Ishikawa (cell line): ENCODE measurements at regions not wholly inside any gene's neighbourhood (a gene's known extent, or its start where the extent isn't known, plus 50 kb on each side); places are given as distances from the start of the nearest gene placed in this dataset.

Source experiments
- CEBPB ChIP-seq: IDR thresholded peaks from 2 replicates; pipeline ENCODE4 v1.6.1; 2012
- CREB1 ChIP-seq: IDR thresholded peaks from 2 replicates; pipeline ENCODE4 v1.6.1; 2012; ENCODE audit warnings: low read depth
- EGR1 ChIP-seq: IDR thresholded peaks from 2 replicates; pipeline ENCODE4 v1.6.1; 2012
- EP300 ChIP-seq: IDR thresholded peaks from 2 replicates; pipeline ENCODE4 v1.6.1; 2012; ENCODE audit warnings: borderline replicate concordance
- FOXM1 ChIP-seq: IDR thresholded peaks from 2 replicates; pipeline ENCODE4 v1.6.1; 2012; ENCODE audit warnings: low read depth, borderline replicate concordance
- NFIC ChIP-seq: IDR thresholded peaks from 2 replicates; pipeline ENCODE4 v1.6.1; 2012
- RAD21 ChIP-seq: IDR thresholded peaks from 2 replicates; pipeline ENCODE4 v1.6.1; 2012; ENCODE audit warnings: low read depth
- TAF1 ChIP-seq: IDR thresholded peaks from 2 replicates; pipeline ENCODE4 v1.6.1; 2012; ENCODE audit warnings: low read depth, mild to moderate bottlenecking
- TCF12 ChIP-seq: IDR thresholded peaks from 2 replicates; pipeline ENCODE4 v1.6.1; 2012; ENCODE audit warnings: low read depth
- TEAD4 ChIP-seq: IDR thresholded peaks from 2 replicates; pipeline ENCODE4 v1.6.1; 2012
- YY1 ChIP-seq: IDR thresholded peaks from 2 replicates; pipeline ENCODE4 v1.6.1; 2012; ENCODE audit warnings: low read depth
- ZBTB7A ChIP-seq: IDR thresholded peaks from 2 replicates; pipeline ENCODE4 v1.6.1; 2012; ENCODE audit warnings: low read depth
- TF ChIP-seq, protein P1 (sequence below): IDR thresholded peaks from 2 replicates; pipeline ENCODE4 v1.6.1; 2012
- TF ChIP-seq, protein P2 (sequence below): IDR thresholded peaks from 2 replicates; pipeline ENCODE4 v1.6.1; 2012; ENCODE audit warnings: low read depth, mild to moderate bottlenecking
- TF ChIP-seq, protein P3 (sequence below): IDR thresholded peaks from 2 replicates; pipeline ENCODE4 v1.6.1; 2012

DNA sequence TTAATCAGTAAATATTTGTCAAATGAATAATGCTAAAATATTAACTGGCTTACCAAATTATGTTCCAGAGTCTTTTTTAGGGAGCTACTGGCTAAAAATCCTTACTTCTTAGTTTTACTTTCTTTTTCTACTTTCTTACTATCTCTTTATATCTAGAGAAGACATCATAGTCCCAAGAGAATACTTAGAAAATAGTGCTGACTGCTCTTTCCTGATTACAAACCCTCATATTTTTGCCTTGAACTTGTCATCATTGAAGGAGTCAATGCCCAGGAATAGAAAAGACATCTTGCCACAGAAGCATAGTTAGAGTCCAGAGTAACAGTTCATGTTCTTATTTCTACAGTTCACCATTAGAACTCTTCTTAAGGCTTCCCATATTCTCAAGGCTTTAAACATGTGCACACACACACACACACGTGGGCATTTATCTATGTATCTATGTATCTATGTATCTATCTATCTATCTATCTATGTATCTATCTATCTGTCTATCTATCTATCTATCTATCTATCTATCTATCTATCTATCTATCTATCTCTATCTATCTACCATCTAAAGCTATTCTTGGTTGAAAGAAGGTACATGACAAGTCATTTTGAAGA, 654.3 kb downstream of the ANXA1 start:
- TF ChIP-seq FOXM1: no peak
- TF ChIP-seq, protein P1, sequence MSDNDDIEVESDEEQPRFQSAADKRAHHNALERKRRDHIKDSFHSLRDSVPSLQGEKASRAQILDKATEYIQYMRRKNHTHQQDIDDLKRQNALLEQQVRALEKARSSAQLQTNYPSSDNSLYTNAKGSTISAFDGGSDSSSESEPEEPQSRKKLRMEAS: no peak
- TF ChIP-seq, protein P2, sequence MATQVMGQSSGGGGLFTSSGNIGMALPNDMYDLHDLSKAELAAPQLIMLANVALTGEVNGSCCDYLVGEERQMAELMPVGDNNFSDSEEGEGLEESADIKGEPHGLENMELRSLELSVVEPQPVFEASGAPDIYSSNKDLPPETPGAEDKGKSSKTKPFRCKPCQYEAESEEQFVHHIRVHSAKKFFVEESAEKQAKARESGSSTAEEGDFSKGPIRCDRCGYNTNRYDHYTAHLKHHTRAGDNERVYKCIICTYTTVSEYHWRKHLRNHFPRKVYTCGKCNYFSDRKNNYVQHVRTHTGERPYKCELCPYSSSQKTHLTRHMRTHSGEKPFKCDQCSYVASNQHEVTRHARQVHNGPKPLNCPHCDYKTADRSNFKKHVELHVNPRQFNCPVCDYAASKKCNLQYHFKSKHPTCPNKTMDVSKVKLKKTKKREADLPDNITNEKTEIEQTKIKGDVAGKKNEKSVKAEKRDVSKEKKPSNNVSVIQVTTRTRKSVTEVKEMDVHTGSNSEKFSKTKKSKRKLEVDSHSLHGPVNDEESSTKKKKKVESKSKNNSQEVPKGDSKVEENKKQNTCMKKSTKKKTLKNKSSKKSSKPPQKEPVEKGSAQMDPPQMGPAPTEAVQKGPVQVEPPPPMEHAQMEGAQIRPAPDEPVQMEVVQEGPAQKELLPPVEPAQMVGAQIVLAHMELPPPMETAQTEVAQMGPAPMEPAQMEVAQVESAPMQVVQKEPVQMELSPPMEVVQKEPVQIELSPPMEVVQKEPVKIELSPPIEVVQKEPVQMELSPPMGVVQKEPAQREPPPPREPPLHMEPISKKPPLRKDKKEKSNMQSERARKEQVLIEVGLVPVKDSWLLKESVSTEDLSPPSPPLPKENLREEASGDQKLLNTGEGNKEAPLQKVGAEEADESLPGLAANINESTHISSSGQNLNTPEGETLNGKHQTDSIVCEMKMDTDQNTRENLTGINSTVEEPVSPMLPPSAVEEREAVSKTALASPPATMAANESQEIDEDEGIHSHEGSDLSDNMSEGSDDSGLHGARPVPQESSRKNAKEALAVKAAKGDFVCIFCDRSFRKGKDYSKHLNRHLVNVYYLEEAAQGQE: no peak
- TF ChIP-seq NFIC: no peak
- TF ChIP-seq CREB1: no peak
- TF ChIP-seq EGR1: no peak
- TF ChIP-seq TEAD4: no peak
- TF ChIP-seq RAD21: no peak
- no peak for TF ChIP-seq TAF1
- no peak for TF ChIP-seq TCF12
- TF ChIP-seq, protein P3, sequence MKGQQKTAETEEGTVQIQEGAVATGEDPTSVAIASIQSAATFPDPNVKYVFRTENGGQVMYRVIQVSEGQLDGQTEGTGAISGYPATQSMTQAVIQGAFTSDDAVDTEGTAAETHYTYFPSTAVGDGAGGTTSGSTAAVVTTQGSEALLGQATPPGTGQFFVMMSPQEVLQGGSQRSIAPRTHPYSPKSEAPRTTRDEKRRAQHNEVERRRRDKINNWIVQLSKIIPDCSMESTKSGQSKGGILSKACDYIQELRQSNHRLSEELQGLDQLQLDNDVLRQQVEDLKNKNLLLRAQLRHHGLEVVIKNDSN: no peak
- TF ChIP-seq YY1: no peak
- TF ChIP-seq EP300: no peak
- no peak for TF ChIP-seq CEBPB
- TF ChIP-seq ZBTB7A: no peak

DNA sequence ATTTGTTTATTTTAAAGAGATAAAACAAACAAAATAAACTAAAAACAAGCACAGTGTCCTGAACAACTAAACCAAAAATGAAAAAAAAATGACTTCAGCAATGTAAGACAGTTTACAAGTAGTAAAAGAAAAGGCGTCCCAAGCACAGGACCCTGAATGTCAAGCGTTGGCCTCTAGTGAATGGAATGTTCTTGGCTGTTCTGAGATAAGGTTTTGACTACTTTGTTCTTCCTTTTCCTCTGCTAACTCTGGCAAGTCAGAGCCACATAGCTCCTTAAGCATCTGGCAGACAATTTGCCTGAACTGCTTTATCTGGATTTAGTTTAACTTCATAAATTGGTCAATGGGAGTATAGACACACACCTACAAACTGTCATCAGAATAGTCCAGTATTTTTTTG, 655.2 kb downstream of the ANXA1 start:
- TF ChIP-seq TCF12 (no peak), YY1 (no peak), EP300 (no peak), EGR1 (no peak), FOXM1 (no peak), CEBPB (no peak), CREB1 (no peak), TAF1 (no peak), ZBTB7A (no peak), RAD21 (no peak), NFIC (no peak), TEAD4 (no peak)
- TF ChIP-seq, protein P2: no peak
- TF ChIP-seq, protein P1: no peak
- TF ChIP-seq, protein P3: no peak

DNA sequence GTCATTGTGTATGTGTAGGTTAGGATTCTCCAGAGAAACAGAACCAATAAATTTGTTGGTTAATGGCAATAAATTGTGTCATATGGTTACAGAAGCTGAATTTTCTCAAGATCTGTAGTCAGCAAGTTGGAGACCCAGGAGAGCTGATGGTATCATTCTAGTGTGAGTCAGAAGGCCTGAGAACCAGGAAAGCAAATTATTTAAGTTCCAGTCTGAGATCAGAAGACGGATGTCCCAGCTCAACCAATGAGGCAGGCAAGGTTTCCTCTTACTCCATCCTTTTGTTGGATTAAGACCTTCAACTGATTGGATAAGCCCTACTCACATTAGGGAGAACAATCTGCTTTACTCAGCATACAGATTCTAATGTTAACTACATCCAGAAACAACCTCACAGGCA, 656.3 kb downstream of the ANXA1 start:
- TF ChIP-seq, protein P2: no peak
- TF ChIP-seq NFIC: no peak
- TF ChIP-seq CEBPB: no peak
- no peak for TF ChIP-seq YY1
- TF ChIP-seq TCF12: no peak

DNA sequence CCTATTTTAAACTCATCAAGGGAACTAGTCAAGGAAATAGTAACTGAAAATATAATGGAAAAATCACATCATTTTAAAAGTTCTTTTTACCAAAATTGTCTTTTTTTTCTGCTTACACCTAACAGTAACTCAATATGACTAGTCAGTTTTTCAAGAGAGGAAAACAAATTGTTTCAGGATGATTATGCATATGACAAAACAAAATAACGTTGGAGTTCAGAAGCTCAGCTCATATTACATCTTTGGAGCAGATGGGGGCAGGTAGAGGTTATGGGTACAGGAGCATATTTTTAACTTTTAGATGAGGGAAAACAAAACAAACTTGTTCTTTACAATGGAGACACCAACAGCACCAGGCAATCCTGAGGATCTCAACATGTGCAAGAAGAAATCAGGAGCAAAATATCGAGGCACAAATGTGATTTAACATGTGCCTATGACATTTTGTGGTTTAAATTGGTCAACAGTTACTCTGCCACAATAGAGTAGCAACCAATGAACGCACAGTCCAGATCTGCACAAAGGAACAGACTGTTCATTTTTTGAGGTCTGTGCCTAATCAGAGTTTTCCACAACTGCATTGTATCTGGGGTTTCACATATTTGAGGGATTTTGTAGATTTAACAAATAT, 659.0 kb downstream of the ANXA1 start:
- TF ChIP-seq CEBPB (no peak), NFIC (no peak), YY1 (no peak), EGR1 (no peak), TCF12 (no peak), ZBTB7A (no peak), EP300 (no peak)
- TF ChIP-seq, protein P1: no peak
- TF ChIP-seq, protein P2: no peak
